H9 (cell line): ENCODE measurements at regions not wholly inside any gene's neighbourhood (a gene's known extent, or its start where the extent isn't known, plus 50 kb on each side); places are given as distances from the start of the nearest gene placed in this dataset.

Experiments
- DNase-seq: peaks from one replicate; pipeline ENCODE4 v3.0.0-alpha.2; 2017
- H2AFZ ChIP-seq: one replicate; pipeline ENCODE4 v1.6.1; 2013; ENCODE audit warnings: mild to moderate bottlenecking, low read length, control low read depth, moderate library complexity
- H2AK5ac ChIP-seq: 2 replicates; pipeline ENCODE4 v1.6.1; 2013; ENCODE audit warnings: low read length, control low read depth, mixed read lengths; ENCODE audit not compliant: insufficient read length
- H2BK120ac ChIP-seq: one replicate; pipeline ENCODE4 v1.6.1; 2013; ENCODE audit warnings: low read depth, mild to moderate bottlenecking, low read length, control low read depth, inconsistent platforms; ENCODE audit not compliant: poor library complexity, severe bottlenecking
- H2BK12ac ChIP-seq: 2 replicates; pipeline ENCODE4 v1.6.1; 2013; ENCODE audit warnings: low read length, control low read depth, mixed read lengths, low read depth; ENCODE audit not compliant: insufficient read length
- H2BK15ac ChIP-seq: 2 replicates; pipeline ENCODE4 v1.6.1; 2013; ENCODE audit warnings: low read depth, low read length, control low read depth
- H2BK20ac ChIP-seq: one replicate; pipeline ENCODE4 v1.6.1; 2013; ENCODE audit warnings: low read depth, mild to moderate bottlenecking, low read length, control low read depth, inconsistent platforms; ENCODE audit not compliant: poor library complexity, severe bottlenecking
- H2BK5ac ChIP-seq: 2 replicates; pipeline ENCODE4 v1.6.1; 2013; ENCODE audit warnings: low read length, control low read depth, mixed read lengths; ENCODE audit not compliant: insufficient read length
- H3K14ac ChIP-seq: 2 replicates; pipeline ENCODE4 v1.6.1; 2013; ENCODE audit warnings: low read length, control low read depth; ENCODE audit not compliant: insufficient read depth
- H3K18ac ChIP-seq: 2 replicates; pipeline ENCODE4 v1.6.1; 2013; ENCODE audit warnings: low read depth, mild to moderate bottlenecking, mixed read lengths, low read length, control low read depth; ENCODE audit not compliant: insufficient read length
- H3K23ac ChIP-seq: 2 replicates; pipeline ENCODE4 v1.6.1; 2013; ENCODE audit warnings: low read length, control low read depth, mixed read lengths, low read depth; ENCODE audit not compliant: insufficient read length
- H3K23me2 ChIP-seq: 2 replicates; pipeline ENCODE4 v1.6.1; 2013; ENCODE audit warnings: low read depth, mild to moderate bottlenecking, mixed read lengths, low read length, control low read depth; ENCODE audit not compliant: insufficient read length, poor library complexity, severe bottlenecking
- H3K27ac ChIP-seq: 2 replicates; pipeline ENCODE4 v1.5.1; 2013; ENCODE audit warnings: low read length, control low read depth, mixed read lengths, low read depth; ENCODE audit not compliant: insufficient read length
- H3K27me3 ChIP-seq: 2 replicates; pipeline ENCODE4 v1.6.1; 2013; ENCODE audit warnings: low read length, control low read depth, inconsistent platforms; ENCODE audit not compliant: insufficient read depth
- H3K4ac ChIP-seq: 2 replicates; pipeline ENCODE4 v1.6.1; 2013; ENCODE audit warnings: low read depth, mild to moderate bottlenecking, control low read depth, inconsistent platforms, low read length, moderate library complexity
- H3K4me1 ChIP-seq: 2 replicates; pipeline ENCODE4 v1.6.1; 2013; ENCODE audit warnings: low read length, control low read depth, inconsistent platforms; ENCODE audit not compliant: insufficient read depth
- H3K4me2 ChIP-seq: 2 replicates; pipeline ENCODE4 v1.6.1; 2013; ENCODE audit warnings: low read length, control low read depth, mixed read lengths; ENCODE audit not compliant: insufficient read length, insufficient read depth
- H3K56ac ChIP-seq: 2 replicates; pipeline ENCODE4 v1.6.1; 2013; ENCODE audit warnings: low read depth, mild to moderate bottlenecking, mixed read lengths, low read length, control low read depth; ENCODE audit not compliant: insufficient read length
- H3K79me1 ChIP-seq: 2 replicates; pipeline ENCODE4 v1.6.1; 2013; ENCODE audit warnings: low read depth, mild to moderate bottlenecking, moderate library complexity, low read length, control low read depth, inconsistent platforms; ENCODE audit not compliant: insufficient read depth, poor library complexity, severe bottlenecking
- H3K79me2 ChIP-seq: 2 replicates; pipeline ENCODE4 v1.6.1; 2013; ENCODE audit warnings: low read length, control low read depth, inconsistent platforms; ENCODE audit not compliant: insufficient read depth
- H3K9ac ChIP-seq: 2 replicates; pipeline ENCODE4 v1.6.1; 2013; ENCODE audit warnings: low read length, control low read depth, mixed read lengths; ENCODE audit not compliant: insufficient read length; ENCODE audit errors: extremely low read depth
- H3K9me3 ChIP-seq: one replicate; pipeline ENCODE4 v1.6.1; 2013; ENCODE audit warnings: low read depth, low read length, inconsistent platforms; ENCODE audit not compliant: control insufficient read depth
- H3T11ph ChIP-seq: one replicate; pipeline ENCODE4 v1.6.1; 2013; ENCODE audit warnings: mild to moderate bottlenecking, low read length, control low read depth, inconsistent platforms
- H4K20me1 ChIP-seq: one replicate; pipeline ENCODE4 v1.6.1; 2013; ENCODE audit not compliant: control insufficient read depth, insufficient read length, insufficient read depth
- H4K5ac ChIP-seq: 2 replicates; pipeline ENCODE4 v1.6.1; 2013; ENCODE audit warnings: low read depth, mild to moderate bottlenecking, mixed read lengths, low read length, control low read depth; ENCODE audit not compliant: insufficient read length
- H4K8ac ChIP-seq: replicated peaks from 2 replicates; pipeline ENCODE4 v1.6.1; 2013; ENCODE audit warnings: low read length, control low read depth, mixed read lengths, low read depth; ENCODE audit not compliant: insufficient read length
- H4K91ac ChIP-seq: 2 replicates; pipeline ENCODE4 v1.6.1; 2013; ENCODE audit warnings: low read depth, mild to moderate bottlenecking, moderate library complexity, mixed read lengths, low read length, control low read depth; ENCODE audit not compliant: insufficient read length
- H3K27ac Mint-ChIP-seq, 3 experiments: 2 replicates in 2 of 3; 3 replicates in 1 of 3; pipeline ENCODE4 v1.8.0; 2020 to 2021; ENCODE audit warnings: mixed read lengths in 3 of 3, mild to moderate bottlenecking in 1 of 3, moderate library complexity in 1 of 3
- H3K27me3 Mint-ChIP-seq: 2 replicates; pipeline ENCODE4 v1.8.0; 2021; ENCODE audit warnings: low read depth, mild to moderate bottlenecking, moderate library complexity, mixed read lengths
- H3K36me3 Mint-ChIP-seq, 3 experiments: 2 replicates in 2 of 3; 3 replicates in 1 of 3; pipeline ENCODE4 v1.8.0; 2020 to 2021; ENCODE audit warnings: low read depth in 3 of 3, mixed read lengths in 3 of 3; ENCODE audit not compliant: insufficient read depth in 1 of 3
- H3K4me1 Mint-ChIP-seq, 2 experiments: 2 replicates each; pipeline ENCODE4 v1.8.0; 2020; ENCODE audit warnings: mixed read lengths in 2 of 2
- H3K4me3 Mint-ChIP-seq, 2 experiments: 2 replicates in 1 of 2; 3 replicates in 1 of 2; pipeline ENCODE4 v1.8.0; 2020 to 2021; ENCODE audit warnings: mild to moderate bottlenecking in 2 of 2, mixed read lengths in 2 of 2, moderate library complexity in 1 of 2
- H3K9me3 Mint-ChIP-seq, 2 experiments: 2 replicates in 1 of 2; 3 replicates in 1 of 2; pipeline ENCODE4 v1.8.0; 2020; ENCODE audit warnings: mild to moderate bottlenecking in 2 of 2, mixed read lengths in 2 of 2, moderate library complexity in 1 of 2
- CTCF ChIP-seq: fragments of 200-600 bp; sonication (generic); conservative IDR thresholded peaks from 3 replicates; pipeline ENCODE4 v1.8.0; 2021; ENCODE audit warnings: antibody characterized with exemption, mild to moderate bottlenecking
- WGBS: extraction: QIAGEN DNeasy Blood & Tissue Kit; methylation state at CpG from one replicate; pipeline ENCODE4 v1.1.7; 2013; ENCODE audit warnings: missing lambda C conversion rate, low lambda C conversion rate, mixed read lengths; ENCODE audit not compliant: insufficient read length; ENCODE audit errors: extremely low coverage; 5-methylcytosine and 5-hydroxymethylcytosine counted together

- Histone ChIP-seq H4K8ac (no peak overlapping the region), H2BK15ac (no peak overlapping the region), H2BK120ac (no peak overlapping the region), H3K27me3 (no peaks in the 10 kb centered on the region), H3K4ac (no peak overlapping the region), H4K20me1 (no peaks in the 10 kb centered on the region), H3T11ph (no peak overlapping the region), H2AK5ac (no peak overlapping the region), H2BK5ac (no peak overlapping the region), H3K79me1 (no peaks in the 10 kb centered on the region), H3K27ac (no peak overlapping the region), H3K4me2 (no peak overlapping the region), H3K9me3 (no peaks in the 10 kb centered on the region), H3K14ac (no peak overlapping the region), H3K4me1 (no peaks in the 10 kb centered on the region), H3K23me2 (no peaks in the 10 kb centered on the region), H3K23ac (no peak overlapping the region), H3K79me2 (no peaks in the 10 kb centered on the region), H2BK12ac (no peak overlapping the region), H3K18ac (no peak overlapping the region), H4K5ac (no peak overlapping the region), H2AFZ (no peak overlapping the region), H3K9ac (no peak overlapping the region), H2BK20ac (no peak overlapping the region), H4K91ac (no peak overlapping the region), H3K56ac (no peak overlapping the region)
- H3K9me3 Mint-ChIP-seq: no peaks in the 10 kb centered on the region
- no peak overlapping the region for H3K4me3 Mint-ChIP-seq
- no peaks in the 10 kb centered on the region for H3K27me3 Mint-ChIP-seq
- peaks cover 0 to 2% of the 10 kb centered on the region in 2 experiments; a peak in 2 of 4 replicates for H3K4me1 Mint-ChIP-seq
- no CpG with 5 or more reads among the region's 4 CpGs for WGBS
- no peak for TF ChIP-seq CTCF
- no peak overlapping the region for H3K27ac Mint-ChIP-seq
- DNase-seq: no peak
- no peaks in the 10 kb centered on the region for H3K36me3 Mint-ChIP-seq
Observed at GRCh38 chr5:164560216-164560615, 1054.8 kb downstream of the MAT2B start.
